Psoas muscle (tissue), 7 donors: ENCODE measurements at regions not wholly inside any gene's neighbourhood (a gene's known extent, or its start where the extent isn't known, plus 50 kb on each side); places are given as distances from the start of the nearest gene placed in this dataset.
"Not testable (repeated sequence)": the region's sequence is repeated elsewhere in the genome, so short reads cannot be mapped to it uniquely, and the experiment has no call there.

Experiments used
- ATAC-seq, 4 donors: fragments of 200-7000 bp; cut with Tn5 transposase; one replicate each; pipeline ENCODE4 v1.9.1; 2020; ENCODE audit warnings: moderate library complexity in 3 of 4, mild to moderate bottlenecking in 2 of 4
- DNase-seq, 2 donors: peaks; one replicate each; pipeline ENCODE4 v3.0.0-alpha.2; 2020
- H3K27ac ChIP-seq: fragments of 200-600 bp; one replicate; pipeline ENCODE4 v1.8.0; 2022
- H3K27me3 ChIP-seq, 3 donors: fragments of 200-600 bp in 1 of 3; one replicate each; pipeline versions ENCODE4 v1.6.1 to v1.8.0; 2013 to 2022; ENCODE audit warnings: low read length in 2 of 3, mild to moderate bottlenecking in 2 of 3, moderate library complexity in 1 of 3; ENCODE audit not compliant: insufficient read depth in 3 of 3
- H3K36me3 ChIP-seq, 2 donors: fragments of 200-600 bp in 1 of 2; one replicate each; pipeline versions ENCODE4 v1.6.1 to v1.8.0; 2013 to 2022; ENCODE audit warnings: low read depth in 1 of 2, mild to moderate bottlenecking in 1 of 2, moderate library complexity in 1 of 2; ENCODE audit not compliant: insufficient read depth in 1 of 2
- H3K4me1 ChIP-seq: fragments of 200-600 bp; one replicate; pipeline ENCODE4 v1.8.0; 2022
- H3K4me3 ChIP-seq: fragments of 200-600 bp; one replicate; pipeline ENCODE4 v1.8.0; 2022; ENCODE audit warnings: mild to moderate bottlenecking
- H3K9me3 ChIP-seq: fragments of 200-600 bp; one replicate; pipeline ENCODE4 v1.8.0; 2022
- WGBS, 3 donors: extraction: QIAGEN DNeasy Blood & Tissue Kit; methylation state at CpG; one replicate each; pipeline versions ENCODE4 v1.1.6 to v1.1.7; 2013; 5-methylcytosine and 5-hydroxymethylcytosine counted together
- intact Hi-C, 2 donors: fragments of 100-400 bp; cut with DNase I; formaldehyde crosslinking; loops; one replicate each; pipeline versions ENCODE4 v1.11.0 to v1.14.2; 2022
- donor health status: healthy with polysubstance abuse.
- donor health status: DM: no; HTN: no; CAD: no; lungs with moderate emphysema.
- donor health status: Bipolar disorder and iron deficiency.
- donor health status: healthy.
- donor health status: DM: yes; HTN: yes; CAD: no.
- donor health status: DM: no; HTN: no; CAD: no.
- donor health status: DM: yes; HTN: yes; CAD: no.

GRCh38 chr7:63587151-63587853 lies 411.3 kb upstream of the ZNF722 start:
- H3K36me3 ChIP-seq, H3K4me3 ChIP-seq, DNase-seq, H3K27ac ChIP-seq, H3K9me3 ChIP-seq, intact Hi-C loops, H3K4me1 ChIP-seq, ATAC-seq, H3K27me3 ChIP-seq: not testable (repeated sequence)
- 69 to 81% (median 72%) methylated on average over 2 of the region's 11 CpGs for WGBS, 3 donors

- ATAC-seq, DNase-seq, intact Hi-C loops: not testable (repeated sequence)
Measured at GRCh38 chr7:63591249-63591648, 407.4 kb upstream of the ZNF722 start.

DNA sequence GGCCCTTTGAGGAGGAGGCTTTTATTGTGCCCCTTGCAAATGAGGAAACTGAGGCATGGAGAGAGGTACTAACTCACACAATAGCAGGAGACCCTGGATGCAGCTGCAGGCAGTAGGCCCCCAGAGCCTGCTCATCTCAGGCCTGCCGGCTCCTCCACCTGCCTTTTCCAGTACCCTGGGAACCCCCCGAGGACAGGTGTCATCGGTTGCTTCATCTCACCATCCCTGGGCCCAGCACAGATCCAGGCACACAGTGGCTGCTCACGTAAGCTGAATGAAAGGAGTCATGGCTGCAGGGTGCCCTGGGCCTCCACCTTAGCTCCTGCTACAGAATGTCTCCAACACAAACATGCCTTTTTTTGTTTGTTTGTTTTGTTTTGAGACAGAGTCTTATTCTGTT lies 394.8 kb upstream of the ZNF722 start:
- H3K36me3 ChIP-seq, H3K27ac ChIP-seq, H3K4me1 ChIP-seq, H3K4me3 ChIP-seq, ATAC-seq, H3K9me3 ChIP-seq, DNase-seq, intact Hi-C loops, H3K27me3 ChIP-seq: not testable (repeated sequence)
- 59 to 73% (median 63%) methylated on average over 2 to 4 of the region's 4 CpGs for WGBS, 3 donors

More at GRCh38 chr7:63591249-63591648, 407.4 kb upstream of the ZNF722 start:
- not testable (repeated sequence) for H3K27ac ChIP-seq, H3K27me3 ChIP-seq, H3K4me1 ChIP-seq, H3K9me3 ChIP-seq, H3K4me3 ChIP-seq, H3K36me3 ChIP-seq
- 85 to 95% (median 88%) methylated on average over 2 to 7 of the region's 11 CpGs for WGBS, 3 donors

- ATAC-seq, intact Hi-C loops, H3K27ac ChIP-seq, H3K36me3 ChIP-seq, H3K9me3 ChIP-seq, DNase-seq, H3K4me3 ChIP-seq, H3K4me1 ChIP-seq, H3K27me3 ChIP-seq: not testable (repeated sequence)
- WGBS, 3 donors = 64 to 85% (median 76%) methylated on average over 5 to 6 of the region's 8 CpGs
Measured at GRCh38 chr7:63604853-63605252, 393.8 kb upstream of the ZNF722 start.

GRCh38 chr7:63617595-63617994 lies 381.1 kb upstream of the ZNF722 start:
- DNase-seq, H3K9me3 ChIP-seq, intact Hi-C loops, H3K4me3 ChIP-seq, ATAC-seq, H3K36me3 ChIP-seq, H3K27me3 ChIP-seq, H3K27ac ChIP-seq, H3K4me1 ChIP-seq: not testable (repeated sequence)
- WGBS, 3 donors = 73 to 89% (median 76%) methylated on average over 6 to 7 of the region's 13 CpGs

DNA sequence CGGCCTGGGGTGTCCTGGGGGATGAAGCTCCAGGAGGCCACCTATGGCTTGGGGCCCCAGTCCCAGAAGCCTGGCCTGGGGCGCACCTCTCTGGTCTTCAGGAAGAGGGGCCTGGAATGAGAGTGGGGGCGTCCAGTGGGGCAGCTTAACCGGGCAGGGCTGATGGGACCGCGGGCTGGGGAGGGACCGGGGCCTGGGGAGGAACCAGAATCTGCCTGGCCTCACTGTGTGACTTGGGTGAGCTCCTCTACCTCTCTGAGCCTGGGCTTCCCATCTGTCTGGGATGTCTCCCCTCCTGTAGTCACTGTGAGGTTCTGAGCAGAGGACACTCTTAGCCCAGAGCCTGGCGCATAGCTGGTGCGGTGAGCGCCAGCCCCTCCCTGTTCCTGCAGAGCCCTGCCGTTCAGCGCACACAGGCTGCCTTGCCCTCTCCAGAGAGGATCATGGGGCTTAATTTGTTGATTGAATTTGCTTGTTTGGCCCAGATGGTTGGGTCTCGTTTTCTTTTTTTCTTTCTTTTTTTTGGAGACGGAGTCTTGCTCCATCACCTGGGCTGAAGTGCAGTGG lies 378.4 kb upstream of the ZNF722 start:
- H3K4me1 ChIP-seq, H3K27ac ChIP-seq, ATAC-seq, H3K9me3 ChIP-seq, H3K36me3 ChIP-seq, H3K4me3 ChIP-seq, DNase-seq, intact Hi-C loops, H3K27me3 ChIP-seq: not testable (repeated sequence)
- WGBS, 3 donors = 71 to 84% (median 83%) methylated on average over 4 to 12 of the region's 14 CpGs

DNA sequence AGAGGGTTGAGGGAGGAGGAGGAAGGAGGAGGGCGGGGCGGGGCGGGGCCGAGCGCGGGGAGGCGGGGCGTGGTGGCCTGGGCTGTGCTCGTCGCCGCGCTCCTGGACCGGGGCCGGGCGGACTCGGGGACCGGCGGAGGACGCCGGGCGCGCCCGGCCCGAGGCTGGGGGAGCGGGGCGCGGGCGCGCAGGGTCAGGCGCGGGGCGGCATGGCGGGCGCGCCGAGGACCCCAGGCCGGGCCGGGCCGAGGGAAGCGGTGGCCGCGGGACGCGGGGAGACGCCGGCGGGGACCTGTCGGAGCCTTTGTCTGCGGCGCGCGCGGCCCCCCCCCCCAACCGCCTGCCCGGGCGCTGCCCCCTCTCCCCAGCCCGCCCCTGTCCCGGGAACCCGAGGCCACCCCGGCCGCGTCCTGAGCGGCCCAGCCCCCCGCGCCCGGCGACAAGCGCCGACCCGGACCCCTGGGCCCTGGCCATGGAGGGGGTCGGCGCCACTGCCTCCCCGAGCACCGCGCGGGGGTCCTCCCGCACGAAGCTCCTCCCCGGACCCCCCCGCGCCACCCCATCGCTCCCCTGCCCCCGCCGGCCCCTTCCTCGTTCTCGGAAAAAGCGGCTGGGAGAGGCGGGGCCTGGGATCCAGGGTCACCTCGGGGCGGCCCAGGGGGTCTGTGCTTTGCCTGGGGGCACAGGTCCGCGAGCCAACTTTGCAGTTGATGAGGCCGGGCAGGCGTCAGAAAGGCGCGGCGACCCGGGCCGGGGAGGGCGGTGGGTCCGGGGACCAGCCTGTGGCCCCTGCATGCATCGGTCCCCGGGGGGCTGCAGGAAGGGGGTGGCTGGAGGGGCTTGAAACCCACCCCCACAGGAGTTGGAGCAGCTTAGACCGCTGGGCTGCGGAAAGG lies 370.8 kb upstream of the ZNF722 start:
- ATAC-seq, H3K9me3 ChIP-seq, DNase-seq, H3K4me3 ChIP-seq, H3K4me1 ChIP-seq, H3K27ac ChIP-seq, H3K36me3 ChIP-seq, H3K27me3 ChIP-seq, intact Hi-C loops: not testable (repeated sequence)
- WGBS, 3 donors = 35 to 84% (median 49%) methylated on average over 6 to 18 of the region's 105 CpGs

DNA sequence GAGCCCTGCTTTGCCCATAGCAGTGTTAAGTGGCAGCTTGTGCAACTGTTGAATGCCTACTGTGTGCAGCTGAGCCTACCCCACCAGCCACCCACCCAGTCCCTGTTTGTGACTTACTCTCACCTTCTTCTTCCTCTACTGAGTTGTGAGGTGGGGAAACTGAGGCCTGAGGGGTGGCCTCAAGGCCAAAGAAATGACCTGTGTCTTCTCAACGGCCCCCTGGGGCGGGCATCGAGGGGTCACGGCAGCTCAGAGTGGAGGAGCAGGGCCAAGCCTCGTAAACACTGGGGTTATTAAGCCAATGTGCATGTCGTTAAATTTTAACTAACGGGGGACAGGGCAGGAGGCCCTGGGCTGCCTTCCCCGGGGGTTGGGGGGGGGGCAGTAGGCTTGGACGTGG lies 369.6 kb upstream of the ZNF722 start:
- WGBS, 3 donors = 83 to 87% (median 84%) methylated on average over 3 to 5 of the region's 9 CpGs
- DNase-seq, H3K36me3 ChIP-seq, H3K27ac ChIP-seq, H3K4me3 ChIP-seq, ATAC-seq, intact Hi-C loops, H3K9me3 ChIP-seq, H3K27me3 ChIP-seq, H3K4me1 ChIP-seq: not testable (repeated sequence)

DNA sequence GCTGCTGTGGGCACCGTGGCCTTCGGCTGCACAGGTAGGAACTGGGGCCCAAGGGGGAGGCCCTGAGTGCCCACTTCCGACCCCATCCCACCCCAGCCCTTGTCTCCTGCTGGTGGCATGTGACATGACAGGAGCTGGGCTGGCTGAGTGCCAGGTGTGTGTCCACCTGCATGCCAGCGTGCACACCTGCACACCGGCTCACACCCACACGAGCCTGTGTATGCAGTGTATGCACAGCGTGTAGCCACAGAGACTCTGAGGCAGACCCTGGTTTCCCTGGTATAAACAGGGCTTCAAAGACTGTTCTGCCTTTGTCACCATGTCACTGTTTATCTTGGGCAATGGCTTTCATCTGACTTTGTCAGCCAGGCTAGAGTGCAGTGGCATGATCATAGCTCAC lies 362.1 kb upstream of the ZNF722 start:
- H3K27me3 ChIP-seq, H3K27ac ChIP-seq, ATAC-seq, DNase-seq, intact Hi-C loops, H3K36me3 ChIP-seq, H3K4me1 ChIP-seq, H3K4me3 ChIP-seq, H3K9me3 ChIP-seq: not testable (repeated sequence)
- WGBS, 3 donors = 85 to 96% (median 87%) methylated on average over 4 of the region's 7 CpGs

DNA sequence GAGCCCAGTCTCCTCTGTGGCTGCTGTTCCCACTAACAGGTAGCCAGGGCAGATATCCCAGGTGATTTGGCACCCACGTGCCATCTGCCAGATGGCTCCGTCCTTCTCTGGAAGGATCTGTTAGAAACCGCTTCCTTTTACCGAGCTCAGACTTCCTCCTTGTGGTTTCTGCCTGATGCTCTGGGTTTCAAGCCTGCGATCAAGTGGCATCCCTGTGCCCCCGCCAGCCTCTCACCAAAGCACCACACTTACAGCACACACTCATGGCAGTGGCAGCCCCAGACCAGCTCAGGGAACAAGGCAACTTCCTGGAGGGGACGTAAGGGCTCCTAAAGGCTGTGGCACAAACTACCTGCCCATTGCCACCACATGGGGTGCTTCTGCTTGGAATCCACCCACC lies 333.1 kb upstream of the ZNF722 start:
- H3K36me3 ChIP-seq, H3K4me1 ChIP-seq: not testable (repeated sequence)
- WGBS, 3 donors = 73 to 100% (median 81%) methylated on average over 1 to 5 of the region's 7 CpGs

DNA sequence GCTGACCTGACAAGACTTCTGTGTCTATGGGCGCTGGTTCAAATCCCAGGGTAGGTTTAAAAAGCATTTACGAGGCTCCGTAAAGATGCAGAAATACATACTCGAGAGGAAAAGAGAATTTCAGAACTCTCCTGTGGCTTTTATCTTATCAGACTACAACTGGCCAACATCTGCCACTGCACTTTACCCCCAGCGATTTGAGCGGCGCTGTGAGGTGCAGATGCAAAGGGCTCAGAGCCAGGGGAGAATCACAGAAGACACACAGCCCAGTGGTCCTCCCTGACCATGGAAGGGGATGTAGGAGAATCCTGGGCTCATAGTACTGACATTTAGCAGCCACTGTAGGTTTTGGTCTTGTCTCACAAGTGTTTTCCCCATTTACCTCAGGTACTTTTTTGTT lies 307.2 kb upstream of the ZNF722 start:
- intact Hi-C loops, H3K4me1 ChIP-seq, H3K4me3 ChIP-seq, H3K27ac ChIP-seq, H3K36me3 ChIP-seq, DNase-seq, H3K9me3 ChIP-seq, ATAC-seq, H3K27me3 ChIP-seq: not testable (repeated sequence)
- 71 to 97% (median 89%) methylated on average over 3 of the region's 7 CpGs for WGBS, 3 donors

More for the DNA sequence above, 333.1 kb upstream of the ZNF722 start:
- H3K4me3 ChIP-seq, H3K27me3 ChIP-seq, H3K9me3 ChIP-seq, intact Hi-C loops, DNase-seq, H3K27ac ChIP-seq, ATAC-seq: not testable (repeated sequence)
